ENCODE measurements at regions not wholly inside any gene's neighbourhood (a gene's known extent, or its start where the extent isn't known, plus 50 kb on each side); places are given as distances from the start of the nearest gene placed in this dataset.
"Not testable (repeated sequence)": the region's sequence is repeated elsewhere in the genome, so short reads cannot be mapped to it uniquely, and the experiment has no call there.

- CTCF ChIA-PET: no interaction called here
- H3K9me3 Mint-ChIP-seq (ENCODE audit: insufficient read depth): peaks cover 9% of the 10 kb centered on the region
These were observed 620.1 kb downstream of the HTR1B start for GRCh38 chr6:76843054-76843822.

GRCh38 chr6:76840865-76841264 lies 622.4 kb downstream of the HTR1B start:
- no peak for ATAC-seq

More at GRCh38 chr6:76843054-76843822, 620.1 kb downstream of the HTR1B start:
- POLR2A ChIA-PET: no interaction called here
- H3K4me1 Mint-ChIP-seq (ENCODE audit: low read depth): no peaks in the 10 kb centered on the region
- no peak overlapping the region for H3K4me3 Mint-ChIP-seq
- ATAC-seq (no peak), DNase-seq (no peak)
- no peaks in the 10 kb centered on the region for H3K27me3 Mint-ChIP-seq (ENCODE audit: low read depth)
- no peak overlapping the region for H3K27ac Mint-ChIP-seq
- no peaks in the 10 kb centered on the region for H3K36me3 Mint-ChIP-seq (ENCODE audit: low read depth)

GRCh38 chr6:76840041-76840745 lies 623.1 kb downstream of the HTR1B start:
- Mint-ChIP-seq H3K9me3 (ENCODE audit: insufficient read depth) (peaks cover 5% of the 10 kb centered on the region), H3K27ac (no peak overlapping the region), H3K4me3 (no peak overlapping the region), H3K4me1 (ENCODE audit: low read depth) (no peaks in the 10 kb centered on the region), H3K36me3 (ENCODE audit: low read depth) (no peaks in the 10 kb centered on the region), H3K27me3 (ENCODE audit: low read depth) (no peaks in the 10 kb centered on the region)
- CTCF ChIA-PET: no interaction called here
- no peak for ATAC-seq
- DNase-seq: no peak
- POLR2A ChIA-PET: no interaction called here

More at GRCh38 chr6:76840865-76841264, 622.4 kb downstream of the HTR1B start:
- Mint-ChIP-seq H3K27ac (no peak overlapping the region), H3K27me3 (ENCODE audit: low read depth) (no peaks in the 10 kb centered on the region), H3K4me1 (ENCODE audit: low read depth) (no peaks in the 10 kb centered on the region), H3K4me3 (no peak overlapping the region), H3K9me3 (ENCODE audit: insufficient read depth) (peaks cover 5% of the 10 kb centered on the region), H3K36me3 (ENCODE audit: low read depth) (no peaks in the 10 kb centered on the region)
- ChIA-PET CTCF (no interaction called here), POLR2A (no interaction called here)
- no peak for DNase-seq

- H3K36me3 Mint-ChIP-seq (ENCODE audit: low read depth): no peaks in the 10 kb centered on the region
These were observed 623.8 kb downstream of the HTR1B start for GRCh38 chr6:76839505-76839904.

DNA sequence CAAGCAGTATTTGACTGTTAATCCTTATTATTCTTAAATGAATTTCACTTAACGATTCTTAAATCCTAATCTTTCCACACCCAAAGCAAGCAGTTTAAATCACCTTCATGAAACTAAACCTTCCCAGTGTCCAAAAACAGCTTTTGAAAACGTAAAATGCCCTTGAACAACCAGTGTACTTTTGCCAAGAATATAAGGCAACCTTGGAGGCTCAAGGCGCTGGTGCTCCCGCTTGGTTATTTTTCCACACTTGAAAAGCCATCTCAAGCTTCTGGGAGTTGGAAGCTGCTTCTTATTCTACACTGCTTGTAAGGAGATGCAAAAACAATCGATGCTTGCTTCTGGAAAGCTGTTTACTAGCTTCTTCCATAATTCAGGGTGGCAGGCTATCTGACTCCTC lies 625.7 kb downstream of the HTR1B start:
- CTCF ChIA-PET: no interaction called here
- ATAC-seq: no peak
- DNase-seq: no peak
- H3K4me3 Mint-ChIP-seq: no peak overlapping the region
- no peaks in the 10 kb centered on the region for H3K27me3 Mint-ChIP-seq (ENCODE audit: low read depth)
- POLR2A ChIA-PET: no interaction called here
- no peak overlapping the region for H3K27ac Mint-ChIP-seq
- H3K36me3 Mint-ChIP-seq (ENCODE audit: low read depth): no peaks in the 10 kb centered on the region
- peaks cover 5% of the 10 kb centered on the region for H3K9me3 Mint-ChIP-seq (ENCODE audit: insufficient read depth)
- no peaks in the 10 kb centered on the region for H3K4me1 Mint-ChIP-seq (ENCODE audit: low read depth)

More at GRCh38 chr6:76839505-76839904, 623.8 kb downstream of the HTR1B start:
- ChIA-PET CTCF (no interaction called here), POLR2A (no interaction called here)
- no peak for DNase-seq
- no peaks in the 10 kb centered on the region for H3K4me1 Mint-ChIP-seq (ENCODE audit: low read depth)
- H3K27ac Mint-ChIP-seq: no peak overlapping the region
- no peak for ATAC-seq
- peaks cover 5% of the 10 kb centered on the region for H3K9me3 Mint-ChIP-seq (ENCODE audit: insufficient read depth)
- H3K4me3 Mint-ChIP-seq: no peak overlapping the region
- H3K27me3 Mint-ChIP-seq (ENCODE audit: low read depth): no peaks in the 10 kb centered on the region

DNA sequence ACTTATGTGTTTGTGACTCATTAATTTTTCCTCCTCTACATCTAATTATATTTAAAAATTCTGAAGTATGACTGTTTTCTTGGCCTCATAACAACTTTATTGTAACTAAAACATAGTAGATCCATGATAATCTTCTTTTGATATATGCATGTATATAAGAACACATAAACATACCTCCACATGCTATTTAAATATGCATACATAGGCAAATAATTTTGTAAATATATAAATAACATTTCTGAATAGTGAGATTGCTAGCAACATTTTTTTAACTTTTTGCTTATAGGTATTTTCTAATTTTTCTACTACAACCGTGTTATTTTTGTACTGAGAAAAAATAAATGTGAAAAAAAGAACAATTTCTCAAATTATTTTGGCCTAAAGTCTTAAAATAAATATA lies 627.6 kb downstream of the HTR1B start:
- no peaks in the 10 kb centered on the region for H3K27me3 Mint-ChIP-seq (ENCODE audit: low read depth)
- no peak for DNase-seq
- H3K4me3 Mint-ChIP-seq: no peak overlapping the region
- H3K36me3 Mint-ChIP-seq (ENCODE audit: low read depth): no peaks in the 10 kb centered on the region
- H3K4me1 Mint-ChIP-seq (ENCODE audit: low read depth): no peaks in the 10 kb centered on the region
- no peak for ATAC-seq
- ChIA-PET POLR2A (no interaction called here), CTCF (no interaction called here)
- H3K27ac Mint-ChIP-seq: no peak overlapping the region
- no peaks in the 10 kb centered on the region for H3K9me3 Mint-ChIP-seq (ENCODE audit: insufficient read depth)

- ATAC-seq (no peak), DNase-seq (no peak)
- Mint-ChIP-seq H3K4me3 (no peak overlapping the region), H3K36me3 (ENCODE audit: low read depth) (no peaks in the 10 kb centered on the region), H3K4me1 (ENCODE audit: low read depth) (no peaks in the 10 kb centered on the region), H3K27ac (no peak overlapping the region), H3K27me3 (ENCODE audit: low read depth) (no peaks in the 10 kb centered on the region), H3K9me3 (ENCODE audit: insufficient read depth) (no peaks in the 10 kb centered on the region)
- CTCF ChIA-PET: no interaction called here
- POLR2A ChIA-PET: no interaction called here
These were observed 628.0 kb downstream of the HTR1B start for GRCh38 chr6:76835293-76835692.

DNA sequence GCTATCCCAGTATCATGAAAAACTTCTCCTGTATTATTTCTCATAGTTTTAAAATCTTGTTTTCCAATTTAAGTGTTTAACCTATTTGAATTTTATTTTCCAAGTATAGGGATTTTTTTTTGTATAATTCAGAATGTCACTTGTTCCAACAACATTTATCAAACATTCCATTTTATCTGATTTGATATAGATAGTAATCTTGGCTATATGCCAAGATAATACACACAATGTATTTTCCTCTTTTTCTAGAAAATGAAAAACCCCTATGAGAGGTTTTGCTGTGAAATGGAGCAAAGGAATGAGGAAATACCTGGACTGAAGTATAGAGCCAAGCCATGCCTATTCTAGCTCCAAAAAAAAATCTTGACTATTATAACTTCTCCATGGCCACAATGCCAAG lies 628.9 kb downstream of the HTR1B start:
- H3K9me3 Mint-ChIP-seq (ENCODE audit: insufficient read depth): no peaks in the 10 kb centered on the region
- ChIA-PET CTCF (no interaction called here), POLR2A (no interaction called here)
- no peak for DNase-seq
- no peak overlapping the region for H3K27ac Mint-ChIP-seq
- no peaks in the 10 kb centered on the region for H3K27me3 Mint-ChIP-seq (ENCODE audit: low read depth)
- H3K36me3 Mint-ChIP-seq (ENCODE audit: low read depth): no peaks in the 10 kb centered on the region
- no peaks in the 10 kb centered on the region for H3K4me1 Mint-ChIP-seq (ENCODE audit: low read depth)
- H3K4me3 Mint-ChIP-seq: no peak overlapping the region
- no peak for ATAC-seq

GRCh38 chr6:76831299-76831698 lies 632.0 kb downstream of the HTR1B start:
- Mint-ChIP-seq H3K4me1 (ENCODE audit: low read depth) (no peaks in the 10 kb centered on the region), H3K27me3 (ENCODE audit: low read depth) (no peaks in the 10 kb centered on the region), H3K36me3 (ENCODE audit: low read depth) (no peaks in the 10 kb centered on the region), H3K27ac (no peak overlapping the region), H3K9me3 (ENCODE audit: insufficient read depth) (peaks cover 5% of the 10 kb centered on the region), H3K4me3 (no peak overlapping the region)
- DNase-seq: no peak
- CTCF ChIA-PET: no interaction called here
- no peak for ATAC-seq
- POLR2A ChIA-PET: no interaction called here

DNA sequence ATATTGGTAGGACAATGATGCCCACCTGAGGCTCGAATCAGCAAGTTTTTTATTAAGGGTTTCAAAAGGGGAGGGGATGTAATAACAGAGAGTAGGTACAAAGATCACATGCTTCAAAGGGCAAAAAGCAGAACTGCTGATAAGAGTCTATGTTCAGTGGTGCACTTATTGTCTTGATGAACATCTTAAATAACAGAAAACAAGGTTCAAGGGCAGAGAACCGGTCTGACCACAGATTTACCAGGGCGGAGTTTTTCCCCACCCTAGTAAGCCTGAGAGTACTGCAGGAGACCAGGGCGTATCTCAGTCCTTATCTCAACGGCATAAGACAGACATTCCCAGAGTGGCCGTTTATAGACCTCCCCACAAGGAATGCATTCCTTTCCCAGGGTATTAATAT lies 639.7 kb downstream of the HTR1B start:
- H3K4me3 Mint-ChIP-seq; H3K27me3 Mint-ChIP-seq (ENCODE audit: low read depth); CTCF ChIA-PET; ATAC-seq; DNase-seq; H3K4me1 Mint-ChIP-seq (ENCODE audit: low read depth); POLR2A ChIA-PET; H3K27ac Mint-ChIP-seq; H3K36me3 Mint-ChIP-seq (ENCODE audit: low read depth): not testable (repeated sequence)
- peaks cover 15% of the 10 kb centered on the region for H3K9me3 Mint-ChIP-seq (ENCODE audit: insufficient read depth)

DNA sequence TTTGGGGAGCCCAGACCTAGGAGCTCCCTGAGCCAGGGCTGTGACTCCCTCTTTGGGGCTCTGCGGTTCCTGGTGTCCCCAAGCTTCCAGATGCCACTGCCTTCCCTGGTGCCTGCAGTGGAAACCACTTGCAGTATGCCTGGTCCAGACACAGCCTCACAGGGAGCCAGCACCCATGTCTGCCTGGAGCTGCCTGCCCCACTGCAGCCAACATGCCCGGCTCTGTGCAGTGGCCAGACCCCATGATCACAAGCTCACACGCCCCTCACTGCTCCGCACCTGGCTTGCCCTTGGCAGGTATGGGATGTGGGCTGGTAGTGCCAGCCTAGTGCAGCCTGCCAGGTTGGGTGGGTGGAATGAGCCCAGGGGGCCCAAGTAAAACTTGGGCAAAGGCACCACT lies 644.8 kb downstream of the HTR1B start:
- H3K36me3 Mint-ChIP-seq (ENCODE audit: low read depth): no peaks in the 10 kb centered on the region
- ATAC-seq (no peak), DNase-seq (no peak)
- CTCF ChIA-PET: no interaction called here
- H3K27me3 Mint-ChIP-seq (ENCODE audit: low read depth): no peaks in the 10 kb centered on the region
- H3K4me3 Mint-ChIP-seq: no peak overlapping the region
- H3K9me3 Mint-ChIP-seq (ENCODE audit: insufficient read depth): peaks cover 14% of the 10 kb centered on the region
- H3K27ac Mint-ChIP-seq: no peak overlapping the region
- H3K4me1 Mint-ChIP-seq (ENCODE audit: low read depth): no peaks in the 10 kb centered on the region
- POLR2A ChIA-PET: no interaction called here

- H3K36me3 Mint-ChIP-seq (ENCODE audit: low read depth): no peaks in the 10 kb centered on the region
These were observed 645.9 kb downstream of the HTR1B start for GRCh38 chr6:76817429-76817828.

More at GRCh38 chr6:76817429-76817828, 645.9 kb downstream of the HTR1B start:
- Mint-ChIP-seq H3K4me3 (no peak overlapping the region), H3K9me3 (ENCODE audit: insufficient read depth) (peaks cover 19% of the 10 kb centered on the region), H3K27me3 (ENCODE audit: low read depth) (no peaks in the 10 kb centered on the region), H3K4me1 (ENCODE audit: low read depth) (no peaks in the 10 kb centered on the region), H3K27ac (no peak overlapping the region)
- ATAC-seq (no peak), DNase-seq (no peak)
- POLR2A ChIA-PET: no interaction called here
- CTCF ChIA-PET: no interaction called here
